Neural progenitor cell (in vitro differentiated cells): ENCODE measurements at regions not wholly inside any gene's neighbourhood (a gene's known extent, or its start where the extent isn't known, plus 50 kb on each side); places are given as distances from the start of the nearest gene placed in this dataset.

ENCODE experiments used
- DNase-seq: peaks from one replicate; pipeline ENCODE4 v3.0.0-alpha.2; 2016; ENCODE audit warnings: low spot score
- H2AFZ ChIP-seq: fragments of 200-600 bp; sonication (generic); replicated peaks from 2 replicates; pipeline ENCODE4 v1.6.1; 2016; ENCODE audit warnings: antibody characterized with exemption
- H3F3A ChIP-seq: fragments of 200-600 bp; sonication (generic); 2 replicates; pipeline ENCODE4 v1.6.1; 2016; ENCODE audit warnings: antibody characterized with exemption, low read depth
- H3K27ac ChIP-seq: fragments of 200-600 bp; sonication (generic); 2 replicates; pipeline ENCODE4 v1.5.1; 2016; ENCODE audit warnings: mild to moderate bottlenecking
- H3K27me3 ChIP-seq: fragments of 200-600 bp; sonication (generic); 2 replicates; pipeline ENCODE4 v1.6.1; 2016; ENCODE audit warnings: mild to moderate bottlenecking, moderate library complexity
- H3K36me3 ChIP-seq: fragments of 200-600 bp; sonication (generic); 2 replicates; pipeline ENCODE4 v1.5.1; 2016
- H3K4me1 ChIP-seq: fragments of 200-600 bp; sonication (generic); 2 replicates; pipeline ENCODE4 v1.6.1; 2016; ENCODE audit warnings: mixed run types
- H3K4me2 ChIP-seq: fragments of 200-600 bp; sonication (generic); 2 replicates; pipeline ENCODE4 v1.6.1; 2016
- H3K4me3 ChIP-seq: fragments of 200-600 bp; sonication (generic); 2 replicates; pipeline ENCODE4 v1.5.1; 2016
- H3K79me2 ChIP-seq: fragments of 200-600 bp; sonication (generic); 2 replicates; pipeline ENCODE4 v1.6.1; 2016; ENCODE audit warnings: low read depth
- H3K9ac ChIP-seq: fragments of 200-600 bp; sonication (generic); 2 replicates; pipeline ENCODE4 v1.6.1; 2016
- H3K9me3 ChIP-seq: fragments of 200-600 bp; sonication (generic); 2 replicates; pipeline ENCODE4 v1.5.1; 2016; ENCODE audit warnings: low read depth
- H4K20me1 ChIP-seq: fragments of 200-600 bp; sonication (generic); 2 replicates; pipeline ENCODE4 v1.6.1; 2016; ENCODE audit warnings: low read depth
- H3K27ac Mint-ChIP-seq: 3 replicates; pipeline ENCODE4 v1.8.0; 2021; ENCODE audit warnings: mixed read lengths
- H3K27me3 Mint-ChIP-seq: 2 replicates; pipeline ENCODE4 v1.8.0; 2022; ENCODE audit warnings: low read depth, mild to moderate bottlenecking, inconsistent platforms, moderate library complexity, mixed read lengths; ENCODE audit not compliant: insufficient read depth
- H3K36me3 Mint-ChIP-seq: 3 replicates; pipeline ENCODE4 v1.8.0; 2021; ENCODE audit warnings: mixed read lengths
- H3K4me1 Mint-ChIP-seq: 3 replicates; pipeline ENCODE4 v1.8.0; 2021; ENCODE audit warnings: mixed read lengths
- H3K4me3 Mint-ChIP-seq: 3 replicates; pipeline ENCODE4 v1.8.0; 2021; ENCODE audit warnings: mild to moderate bottlenecking, moderate library complexity, mixed read lengths
- H3K9me3 Mint-ChIP-seq: 3 replicates; pipeline ENCODE4 v1.8.0; 2020; ENCODE audit warnings: mixed read lengths
- EZH2 ChIP-seq: fragments of 200-600 bp; sonication (generic); IDR thresholded peaks from 2 replicates; pipeline ENCODE4 v1.6.1; 2017; ENCODE audit warnings: antibody characterized with exemption, mild to moderate bottlenecking, moderate library complexity
- EZH2phosphoT487 ChIP-seq: fragments of 200-600 bp; sonication (generic); IDR thresholded peaks from 2 replicates; pipeline ENCODE4 v1.6.1; 2017; ENCODE audit warnings: antibody characterized with exemption
- TF ChIP-seq, protein P1 (sequence below): fragments of 200-600 bp; sonication (generic); IDR thresholded peaks from 2 replicates; pipeline ENCODE4 v1.5.1; 2017; ENCODE audit warnings: antibody characterized with exemption, mild to moderate bottlenecking

DNA sequence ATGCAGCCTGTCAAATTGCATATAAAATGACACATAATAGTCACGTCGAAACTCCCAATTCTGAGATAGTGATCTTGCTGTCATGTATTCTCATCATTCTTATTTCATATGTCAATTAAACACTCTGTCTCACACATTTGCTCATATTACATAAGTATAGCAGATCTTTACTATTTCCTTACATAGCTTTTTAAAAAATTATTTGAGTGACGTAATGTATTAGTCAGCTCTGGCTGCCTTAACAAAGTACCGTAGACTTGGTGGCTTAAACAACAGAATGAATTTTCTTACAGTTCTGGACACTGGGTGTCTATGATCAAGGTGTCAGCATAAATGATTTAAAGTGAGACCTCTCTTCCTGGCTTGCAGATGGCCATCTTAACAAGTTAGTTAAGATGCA, 1032.3 kb upstream of the NRXN1 start:
- H3K27me3 ChIP-seq: no peaks in the 10 kb centered on the region
- H2AFZ ChIP-seq: no peak overlapping the region
- Mint-ChIP-seq H3K27ac (no peak overlapping the region), H3K4me3 (no peak overlapping the region), H3K4me1 (no peaks in the 10 kb centered on the region), H3K9me3 (no peaks in the 10 kb centered on the region), H3K36me3 (no peaks in the 10 kb centered on the region), H3K27me3 (no peaks in the 10 kb centered on the region)
- no peak overlapping the region for H3K4me2 ChIP-seq
- no peaks in the 10 kb centered on the region for H3K4me1 ChIP-seq
- no peaks in the 10 kb centered on the region for H3K9me3 ChIP-seq
- no peaks in the 10 kb centered on the region for H4K20me1 ChIP-seq
- DNase-seq: no peak
- H3K79me2 ChIP-seq: no peaks in the 10 kb centered on the region
- H3K9ac ChIP-seq: no peak overlapping the region
- TF ChIP-seq EZH2: no peak
- no peak for TF ChIP-seq EZH2phosphoT487
- TF ChIP-seq, protein P1, sequence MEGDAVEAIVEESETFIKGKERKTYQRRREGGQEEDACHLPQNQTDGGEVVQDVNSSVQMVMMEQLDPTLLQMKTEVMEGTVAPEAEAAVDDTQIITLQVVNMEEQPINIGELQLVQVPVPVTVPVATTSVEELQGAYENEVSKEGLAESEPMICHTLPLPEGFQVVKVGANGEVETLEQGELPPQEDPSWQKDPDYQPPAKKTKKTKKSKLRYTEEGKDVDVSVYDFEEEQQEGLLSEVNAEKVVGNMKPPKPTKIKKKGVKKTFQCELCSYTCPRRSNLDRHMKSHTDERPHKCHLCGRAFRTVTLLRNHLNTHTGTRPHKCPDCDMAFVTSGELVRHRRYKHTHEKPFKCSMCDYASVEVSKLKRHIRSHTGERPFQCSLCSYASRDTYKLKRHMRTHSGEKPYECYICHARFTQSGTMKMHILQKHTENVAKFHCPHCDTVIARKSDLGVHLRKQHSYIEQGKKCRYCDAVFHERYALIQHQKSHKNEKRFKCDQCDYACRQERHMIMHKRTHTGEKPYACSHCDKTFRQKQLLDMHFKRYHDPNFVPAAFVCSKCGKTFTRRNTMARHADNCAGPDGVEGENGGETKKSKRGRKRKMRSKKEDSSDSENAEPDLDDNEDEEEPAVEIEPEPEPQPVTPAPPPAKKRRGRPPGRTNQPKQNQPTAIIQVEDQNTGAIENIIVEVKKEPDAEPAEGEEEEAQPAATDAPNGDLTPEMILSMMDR: no peak
- H3K27ac ChIP-seq: no peak overlapping the region
- H3K36me3 ChIP-seq: no peaks in the 10 kb centered on the region
- H3K4me3 ChIP-seq: no peak overlapping the region
- H3F3A ChIP-seq: no peaks in the 10 kb centered on the region

DNA sequence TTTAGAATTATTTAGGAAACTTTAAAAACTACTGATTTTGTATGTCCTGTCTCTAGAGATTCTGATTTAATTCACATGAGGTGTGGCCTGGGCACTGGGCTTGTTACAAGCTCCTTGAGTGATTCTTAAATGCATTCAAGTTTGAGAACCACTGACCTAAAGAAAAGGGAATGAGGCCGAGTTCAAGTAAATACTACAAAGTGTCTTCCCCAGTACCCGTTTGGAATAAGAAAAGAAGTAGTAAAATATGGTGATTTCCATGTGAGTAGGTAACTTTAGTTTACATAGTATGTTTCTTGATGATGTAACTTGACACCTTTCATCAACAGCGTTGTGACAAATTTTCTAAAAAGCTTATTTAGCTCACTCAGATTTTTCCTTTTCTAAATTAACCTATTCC, 1022.9 kb upstream of the NRXN1 start:
- Histone ChIP-seq H3K4me3 (no peak overlapping the region), H3K27me3 (no peaks in the 10 kb centered on the region), H3K27ac (no peak overlapping the region), H3K79me2 (no peaks in the 10 kb centered on the region), H3K9ac (no peak overlapping the region), H4K20me1 (no peaks in the 10 kb centered on the region), H3K4me2 (no peak overlapping the region), H3K4me1 (no peaks in the 10 kb centered on the region), H3K36me3 (no peaks in the 10 kb centered on the region), H3F3A (no peaks in the 10 kb centered on the region), H3K9me3 (peaks cover 1% of the 10 kb centered on the region), H2AFZ (peak overlapping the region; percentile 52)
- H3K27me3 Mint-ChIP-seq: no peaks in the 10 kb centered on the region
- DNase-seq: no peak
- TF ChIP-seq EZH2 (no peak), EZH2phosphoT487 (no peak)
- TF ChIP-seq, protein P1: no peak
- no peaks in the 10 kb centered on the region for H3K36me3 Mint-ChIP-seq
- H3K4me3 Mint-ChIP-seq: no peak overlapping the region
- H3K9me3 Mint-ChIP-seq: peaks cover 14% of the 10 kb centered on the region
- H3K27ac Mint-ChIP-seq: no peak overlapping the region
- no peaks in the 10 kb centered on the region for H3K4me1 Mint-ChIP-seq

DNA sequence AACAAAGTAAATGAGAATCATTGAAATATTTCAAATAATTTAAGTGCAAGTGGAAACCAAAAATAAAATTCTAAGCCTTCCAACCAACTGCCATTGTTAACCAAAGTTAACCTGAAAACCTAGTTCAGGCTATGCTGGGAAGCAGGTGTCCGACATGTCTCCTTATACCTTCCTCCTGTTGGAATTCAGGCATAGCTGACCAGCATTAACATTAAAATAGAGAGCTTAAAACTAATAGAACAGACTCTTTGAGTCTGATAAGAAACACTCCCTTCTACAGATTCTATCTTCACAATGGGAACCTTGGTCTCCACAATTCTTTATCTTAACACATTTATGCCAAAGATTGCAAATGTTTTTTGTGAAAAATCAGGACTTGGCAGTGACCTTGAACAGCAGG, 1004.9 kb upstream of the NRXN1 start:
- Mint-ChIP-seq H3K27ac (no peak overlapping the region), H3K9me3 (no peaks in the 10 kb centered on the region), H3K27me3 (no peaks in the 10 kb centered on the region), H3K36me3 (no peaks in the 10 kb centered on the region), H3K4me3 (no peak overlapping the region), H3K4me1 (no peaks in the 10 kb centered on the region)
- H3K36me3 ChIP-seq: no peaks in the 10 kb centered on the region
- no peaks in the 10 kb centered on the region for H3K4me1 ChIP-seq
- H4K20me1 ChIP-seq: no peaks in the 10 kb centered on the region
- H2AFZ ChIP-seq: no peak overlapping the region
- H3K9ac ChIP-seq: no peak overlapping the region
- H3K27ac ChIP-seq: no peak overlapping the region
- H3K27me3 ChIP-seq: no peaks in the 10 kb centered on the region
- TF ChIP-seq, protein P1: no peak
- TF ChIP-seq EZH2phosphoT487 (no peak), EZH2 (no peak)
- H3K79me2 ChIP-seq: no peaks in the 10 kb centered on the region
- H3K9me3 ChIP-seq: no peaks in the 10 kb centered on the region
- H3K4me3 ChIP-seq: no peak overlapping the region
- H3K4me2 ChIP-seq: no peak overlapping the region
- DNase-seq: no peak
- no peaks in the 10 kb centered on the region for H3F3A ChIP-seq

DNA sequence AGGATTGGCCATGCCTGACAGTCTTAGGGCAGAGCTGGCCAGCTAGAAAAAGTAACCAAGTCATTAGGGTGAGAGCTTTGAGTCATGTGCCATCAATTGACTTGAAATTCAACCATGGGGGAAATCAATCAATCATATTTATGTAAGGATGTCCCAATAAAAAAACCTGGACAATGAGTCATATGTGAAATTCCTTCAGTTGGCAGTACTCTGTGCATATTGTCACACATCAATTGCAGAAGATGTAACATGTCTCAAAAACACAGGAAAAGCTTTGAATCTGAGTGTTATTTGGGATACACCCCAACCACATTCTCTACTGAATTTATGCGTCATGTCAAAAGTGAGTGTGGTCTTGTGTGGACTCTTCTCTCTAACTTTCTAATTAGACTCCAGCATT, 1004.1 kb upstream of the NRXN1 start:
- H3K4me3 ChIP-seq: no peak overlapping the region
- H3K79me2 ChIP-seq: no peaks in the 10 kb centered on the region
- Mint-ChIP-seq H3K27ac (no peak overlapping the region), H3K36me3 (no peaks in the 10 kb centered on the region), H3K27me3 (no peaks in the 10 kb centered on the region), H3K4me1 (peaks cover 2% of the 10 kb centered on the region), H3K9me3 (no peaks in the 10 kb centered on the region), H3K4me3 (no peak overlapping the region)
- no peaks in the 10 kb centered on the region for H4K20me1 ChIP-seq
- H3K4me2 ChIP-seq: no peak overlapping the region
- H3K36me3 ChIP-seq: no peaks in the 10 kb centered on the region
- no peaks in the 10 kb centered on the region for H3K9me3 ChIP-seq
- H2AFZ ChIP-seq: no peak overlapping the region
- no peak for TF ChIP-seq EZH2
- no peak for TF ChIP-seq EZH2phosphoT487
- TF ChIP-seq, protein P1: no peak
- H3K27me3 ChIP-seq: no peaks in the 10 kb centered on the region
- DNase-seq: no peak
- no peaks in the 10 kb centered on the region for H3K4me1 ChIP-seq
- H3F3A ChIP-seq: no peaks in the 10 kb centered on the region
- H3K27ac ChIP-seq: no peak overlapping the region
- no peak overlapping the region for H3K9ac ChIP-seq
